ENCODE measurements at regions not wholly inside any gene's neighbourhood (a gene's known extent, or its start where the extent isn't known, plus 50 kb on each side); places are given as distances from the start of the nearest gene placed in this dataset.

GRCh38 chr12:19872621-19873540 is 433.6 kb downstream of the AEBP2 start:
- DNase-seq, result no peak
- no peaks in the 10 kb centered on the region for H3K36me3 ChIP-seq (replicated peaks; ENCODE audit: control insufficient read depth, insufficient read depth, low read length)
- no peak overlapping the region for H3K4me3 ChIP-seq (ENCODE audit: insufficient read depth, low read depth, low read length)
- no peaks in the 10 kb centered on the region for H3K27me3 ChIP-seq (ENCODE audit: control insufficient read depth, insufficient read depth, low read length)

- Histone ChIP-seq H3K27me3 (ENCODE audit: control insufficient read depth, insufficient read depth, low read length) (no peaks in the 10 kb centered on the region), H3K4me3 (ENCODE audit: insufficient read depth, low read depth, low read length) (no peak overlapping the region), H3K36me3 (replicated peaks; ENCODE audit: control insufficient read depth, insufficient read depth, low read length) (no peaks in the 10 kb centered on the region)
- DNase-seq, result no peak
Measured at GRCh38 chr12:19880076-19880475, 440.8 kb downstream of the AEBP2 start.

- no peaks in the 10 kb centered on the region for H3K27me3 ChIP-seq (ENCODE audit: control insufficient read depth, insufficient read depth, low read length)
- no peaks in the 10 kb centered on the region for H3K36me3 ChIP-seq (replicated peaks; ENCODE audit: control insufficient read depth, insufficient read depth, low read length)
- no peak for DNase-seq
- H3K4me3 ChIP-seq (ENCODE audit: insufficient read depth, low read depth, low read length), result no peak overlapping the region
Measured at GRCh38 chr12:19880721-19881120, 441.4 kb downstream of the AEBP2 start.

GRCh38 chr12:19882346-19882745 is 443.1 kb downstream of the AEBP2 start:
- Histone ChIP-seq H3K36me3 (replicated peaks; ENCODE audit: control insufficient read depth, insufficient read depth, low read length) (no peaks in the 10 kb centered on the region), H3K4me3 (ENCODE audit: insufficient read depth, low read depth, low read length) (no peak overlapping the region), H3K27me3 (ENCODE audit: control insufficient read depth, insufficient read depth, low read length) (no peaks in the 10 kb centered on the region)
- no peak for DNase-seq

GRCh38 chr12:19884021-19884492 is 444.8 kb downstream of the AEBP2 start:
- Histone ChIP-seq H3K36me3 (replicated peaks; ENCODE audit: control insufficient read depth, insufficient read depth, low read length) (no peaks in the 10 kb centered on the region), H3K27me3 (ENCODE audit: control insufficient read depth, insufficient read depth, low read length) (no peaks in the 10 kb centered on the region)

GRCh38 chr12:19885093-19885812 is 446.0 kb downstream of the AEBP2 start:
- Histone ChIP-seq H3K27me3 (ENCODE audit: control insufficient read depth, insufficient read depth, low read length) (no peaks in the 10 kb centered on the region), H3K4me3 (ENCODE audit: insufficient read depth, low read depth, low read length) (no peak overlapping the region), H3K36me3 (replicated peaks; ENCODE audit: control insufficient read depth, insufficient read depth, low read length) (no peaks in the 10 kb centered on the region)
- DNase-seq, result no peak

More at GRCh38 chr12:19884021-19884492, 444.8 kb downstream of the AEBP2 start:
- no peak for DNase-seq
- no peak overlapping the region for H3K4me3 ChIP-seq (ENCODE audit: insufficient read depth, low read depth, low read length)

- H3K27me3 ChIP-seq (ENCODE audit: control insufficient read depth, insufficient read depth, low read length), result no peaks in the 10 kb centered on the region
- no peak overlapping the region for H3K4me3 ChIP-seq (ENCODE audit: insufficient read depth, low read depth, low read length)
- DNase-seq, result no peak
- no peaks in the 10 kb centered on the region for H3K36me3 ChIP-seq (replicated peaks; ENCODE audit: control insufficient read depth, insufficient read depth, low read length)
Measured at GRCh38 chr12:19886065-19886464, 446.8 kb downstream of the AEBP2 start.

- no peak overlapping the region for H3K4me3 ChIP-seq (ENCODE audit: insufficient read depth, low read depth, low read length)
- H3K27me3 ChIP-seq (ENCODE audit: control insufficient read depth, insufficient read depth, low read length), result no peaks in the 10 kb centered on the region
- no peaks in the 10 kb centered on the region for H3K36me3 ChIP-seq (replicated peaks; ENCODE audit: control insufficient read depth, insufficient read depth, low read length)
- DNase-seq, result no peak
Measured at GRCh38 chr12:19886639-19887064, 447.4 kb downstream of the AEBP2 start.

GRCh38 chr12:19890024-19890423 is 450.7 kb downstream of the AEBP2 start:
- Histone ChIP-seq H3K36me3 (replicated peaks; ENCODE audit: control insufficient read depth, insufficient read depth, low read length) (no peaks in the 10 kb centered on the region), H3K27me3 (ENCODE audit: control insufficient read depth, insufficient read depth, low read length) (no peaks in the 10 kb centered on the region), H3K4me3 (ENCODE audit: insufficient read depth, low read depth, low read length) (no peak overlapping the region)
- DNase-seq, result no peak

GRCh38 chr12:19891936-19892591 is 452.8 kb downstream of the AEBP2 start:
- H3K4me3 ChIP-seq (ENCODE audit: insufficient read depth, low read depth, low read length), result no peak overlapping the region
- no peak for DNase-seq
- H3K27me3 ChIP-seq (ENCODE audit: control insufficient read depth, insufficient read depth, low read length), result no peaks in the 10 kb centered on the region
- H3K36me3 ChIP-seq (replicated peaks; ENCODE audit: control insufficient read depth, insufficient read depth, low read length), result no peaks in the 10 kb centered on the region

GRCh38 chr12:19893514-19893913 is 454.2 kb downstream of the AEBP2 start:
- H3K27me3 ChIP-seq (ENCODE audit: control insufficient read depth, insufficient read depth, low read length), result no peaks in the 10 kb centered on the region
- no peak overlapping the region for H3K4me3 ChIP-seq (ENCODE audit: insufficient read depth, low read depth, low read length)
- DNase-seq, result peak; percentile 18
- no peaks in the 10 kb centered on the region for H3K36me3 ChIP-seq (replicated peaks; ENCODE audit: control insufficient read depth, insufficient read depth, low read length)

- no peaks in the 10 kb centered on the region for H3K27me3 ChIP-seq (ENCODE audit: control insufficient read depth, insufficient read depth, low read length)
- DNase-seq, result no peak
- H3K36me3 ChIP-seq (replicated peaks; ENCODE audit: control insufficient read depth, insufficient read depth, low read length), result no peaks in the 10 kb centered on the region
- H3K4me3 ChIP-seq (ENCODE audit: insufficient read depth, low read depth, low read length), result no peak overlapping the region
Measured at GRCh38 chr12:19894050-19894449, 454.8 kb downstream of the AEBP2 start.

- DNase-seq, result no peak
- Histone ChIP-seq H3K36me3 (replicated peaks; ENCODE audit: control insufficient read depth, insufficient read depth, low read length) (no peaks in the 10 kb centered on the region), H3K27me3 (ENCODE audit: control insufficient read depth, insufficient read depth, low read length) (no peaks in the 10 kb centered on the region), H3K4me3 (ENCODE audit: insufficient read depth, low read depth, low read length) (no peak overlapping the region)
Measured at GRCh38 chr12:19894803-19895202, 455.5 kb downstream of the AEBP2 start.

- DNase-seq, result no peak
- no peaks in the 10 kb centered on the region for H3K36me3 ChIP-seq (replicated peaks; ENCODE audit: control insufficient read depth, insufficient read depth, low read length)
- H3K4me3 ChIP-seq (ENCODE audit: insufficient read depth, low read depth, low read length), result no peak overlapping the region
- no peaks in the 10 kb centered on the region for H3K27me3 ChIP-seq (ENCODE audit: control insufficient read depth, insufficient read depth, low read length)
Measured at GRCh38 chr12:19895246-19896020, 456.1 kb downstream of the AEBP2 start.
